HCT116 (cell line): ENCODE measurements at regions not wholly inside any gene's neighbourhood (a gene's known extent, or its start where the extent isn't known, plus 50 kb on each side); places are given as distances from the start of the nearest gene placed in this dataset.

ENCODE experiments used
- EZH2phosphoT487 ChIP-seq: fragments of 200-600 bp; IDR thresholded peaks from 2 replicates; pipeline ENCODE4 v1.6.1; 2018; ENCODE audit warnings: antibody characterized with exemption, borderline replicate concordance
- SIN3A ChIP-seq: IDR thresholded peaks from 2 replicates; pipeline ENCODE4 v1.6.1; 2012; ENCODE audit warnings: low read depth
- SP1 ChIP-seq: IDR thresholded peaks from 2 replicates; pipeline ENCODE4 v1.6.1; 2012; ENCODE audit warnings: low read depth
- TF ChIP-seq, protein P1 (sequence below), 3 experiments: fragments of 200-600 bp in 1 of 3; sonication (generic) in 1 of 3; IDR thresholded peaks in 2 of 3; conservative IDR thresholded peaks in 1 of 3; 2 replicates each; pipeline ENCODE4 v1.5.1; 2012 to 2017; ENCODE audit warnings: low read depth in 2 of 3, low read length in 2 of 3, antibody characterized with exemption in 1 of 3, borderline replicate concordance in 1 of 3, control low read depth in 1 of 3, mild to moderate bottlenecking in 1 of 3, mixed read lengths in 1 of 3, mixed run types in 1 of 3, moderate library complexity in 1 of 3; ENCODE audit not compliant: insufficient read depth in 1 of 3

DNA sequence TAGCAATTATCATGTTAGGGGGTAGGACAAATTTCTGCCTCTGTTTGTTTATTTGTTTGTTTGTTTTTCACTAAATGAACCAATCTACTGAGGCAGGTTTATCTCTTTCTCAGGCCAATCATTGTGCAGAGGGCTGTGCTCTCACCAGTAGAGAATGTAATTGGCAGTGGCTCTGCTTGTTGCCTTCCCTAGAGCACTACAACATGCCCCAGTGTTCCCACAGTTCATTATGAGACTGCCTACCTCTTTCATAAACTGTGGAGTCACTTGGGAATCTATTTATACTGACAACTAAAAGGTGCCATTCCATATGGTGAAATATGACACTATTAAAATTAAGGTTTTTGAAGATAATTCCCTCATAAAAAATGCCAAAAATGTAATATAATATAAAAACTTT lies 196.3 kb upstream of the ALCAM start:
- TF ChIP-seq, protein P1, sequence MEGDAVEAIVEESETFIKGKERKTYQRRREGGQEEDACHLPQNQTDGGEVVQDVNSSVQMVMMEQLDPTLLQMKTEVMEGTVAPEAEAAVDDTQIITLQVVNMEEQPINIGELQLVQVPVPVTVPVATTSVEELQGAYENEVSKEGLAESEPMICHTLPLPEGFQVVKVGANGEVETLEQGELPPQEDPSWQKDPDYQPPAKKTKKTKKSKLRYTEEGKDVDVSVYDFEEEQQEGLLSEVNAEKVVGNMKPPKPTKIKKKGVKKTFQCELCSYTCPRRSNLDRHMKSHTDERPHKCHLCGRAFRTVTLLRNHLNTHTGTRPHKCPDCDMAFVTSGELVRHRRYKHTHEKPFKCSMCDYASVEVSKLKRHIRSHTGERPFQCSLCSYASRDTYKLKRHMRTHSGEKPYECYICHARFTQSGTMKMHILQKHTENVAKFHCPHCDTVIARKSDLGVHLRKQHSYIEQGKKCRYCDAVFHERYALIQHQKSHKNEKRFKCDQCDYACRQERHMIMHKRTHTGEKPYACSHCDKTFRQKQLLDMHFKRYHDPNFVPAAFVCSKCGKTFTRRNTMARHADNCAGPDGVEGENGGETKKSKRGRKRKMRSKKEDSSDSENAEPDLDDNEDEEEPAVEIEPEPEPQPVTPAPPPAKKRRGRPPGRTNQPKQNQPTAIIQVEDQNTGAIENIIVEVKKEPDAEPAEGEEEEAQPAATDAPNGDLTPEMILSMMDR (IDR thresholded peaks at IDR 0.05 in 2 of 3, conservative IDR thresholded peaks at IDR 0.05 in 1 of 3; ENCODE audit: borderline replicate concordance in 1 of 3, insufficient read depth in 1 of 3, low read depth in 2 of 3, low read length in 2 of 3), result no peak
- no peak for TF ChIP-seq SP1
- TF ChIP-seq EZH2phosphoT487, result no peak
- no peak for TF ChIP-seq SIN3A
